GM12872 (cell line): ENCODE measurements at regions not wholly inside any gene's neighbourhood (a gene's known extent, or its start where the extent isn't known, plus 50 kb on each side); places are given as distances from the start of the nearest gene placed in this dataset.

Source experiments
- CTCF ChIP-seq: IDR thresholded peaks from 3 replicates; pipeline ENCODE4 v1.5.1; 2011; ENCODE audit warnings: low read depth, mild to moderate bottlenecking, low read length, moderate library complexity; ENCODE audit not compliant: insufficient read depth

- TF ChIP-seq CTCF: peak; percentile 69
Measured at GRCh38 chr3:81910244-81910852, 148.9 kb upstream of the GBE1 start.

- TF ChIP-seq CTCF: no peak
Measured at GRCh38 chr3:81909796-81910195, 148.4 kb upstream of the GBE1 start.

- no peak for TF ChIP-seq CTCF
Measured at GRCh38 chr3:81908561-81908960, 147.1 kb upstream of the GBE1 start.

- TF ChIP-seq CTCF: no peak
Measured at GRCh38 chr3:81898336-81898735, 136.9 kb upstream of the GBE1 start.

- TF ChIP-seq CTCF: no peak
Measured at GRCh38 chr3:81894598-81894997, 133.2 kb upstream of the GBE1 start.

GRCh38 chr3:81891055-81891895 is 129.8 kb upstream of the GBE1 start:
- TF ChIP-seq CTCF: no peak

- no peak for TF ChIP-seq CTCF
Measured at GRCh38 chr3:81888914-81889557, 127.6 kb upstream of the GBE1 start.
